ENCODE measurements at regions not wholly inside any gene's neighbourhood (a gene's known extent, or its start where the extent isn't known, plus 50 kb on each side); places are given as distances from the start of the nearest gene placed in this dataset.

DNA sequence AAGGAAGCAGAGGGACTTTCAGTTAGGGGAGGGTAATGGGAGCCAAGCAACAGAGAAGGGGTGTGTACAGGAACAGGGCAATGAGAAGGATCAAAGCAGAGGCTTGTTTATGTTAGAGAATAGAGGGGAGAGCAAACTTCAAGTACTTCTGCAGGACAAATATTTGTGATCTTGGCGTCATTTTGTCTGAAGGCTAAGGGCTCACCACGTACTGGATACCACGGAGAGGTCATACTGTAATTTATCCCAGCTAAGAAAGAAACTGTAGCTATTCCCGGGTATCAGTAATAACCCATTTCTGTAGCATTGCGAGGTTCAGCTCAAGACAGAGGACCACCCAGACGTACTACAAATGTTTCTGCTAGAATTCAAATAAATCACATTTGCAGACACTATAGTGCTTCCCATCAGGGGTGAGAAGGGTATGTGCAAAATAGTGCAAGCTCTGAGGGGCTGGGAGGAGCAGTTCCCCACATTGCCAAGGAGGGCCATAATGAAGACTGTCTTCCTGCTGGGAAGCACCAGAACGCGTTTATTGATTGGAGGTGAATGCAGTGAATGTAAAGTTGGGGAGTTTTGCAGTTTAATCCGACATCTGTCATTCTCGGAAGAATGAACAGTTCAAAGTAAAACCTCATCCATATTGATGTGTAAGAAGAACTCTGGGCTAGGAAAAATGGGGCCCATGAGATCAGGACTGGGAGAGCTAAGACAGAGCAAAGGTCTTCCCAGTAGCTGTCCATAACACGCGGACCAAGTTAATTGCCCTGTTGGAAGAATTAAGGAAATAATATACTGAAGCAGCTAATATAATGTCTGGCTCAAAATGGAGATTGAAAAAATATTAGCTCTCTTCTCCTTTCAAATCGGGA, 136.9 kb downstream of the RWDD3 start:
- no peak for DNase-seq (ENCODE audit: low read depth, low spot score)

- DNase-seq (ENCODE audit: low read depth, low spot score) = no peak
Measured at GRCh38 chr1:95371666-95372282, 137.8 kb downstream of the RWDD3 start.

DNA sequence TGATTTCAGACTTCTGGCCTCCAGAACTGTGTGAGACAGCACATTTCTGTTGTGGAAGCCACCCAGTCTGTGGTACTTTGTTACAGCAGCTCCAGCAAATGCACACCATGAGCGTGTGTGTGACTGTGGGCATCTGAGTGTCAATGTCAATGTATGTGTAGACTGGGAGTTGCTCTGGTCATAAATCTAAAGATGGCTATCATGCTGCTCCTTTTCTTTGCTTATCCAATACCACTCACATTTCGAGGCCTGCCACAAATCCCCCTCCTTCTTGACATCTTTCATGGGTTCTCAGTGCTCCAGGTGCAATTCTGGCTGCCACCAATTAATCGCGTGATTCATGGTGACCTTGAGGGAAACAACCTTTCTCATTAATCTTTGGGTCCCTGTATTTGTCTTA, 141.2 kb downstream of the RWDD3 start:
- no peak for DNase-seq (ENCODE audit: low read depth, low spot score)

DNA sequence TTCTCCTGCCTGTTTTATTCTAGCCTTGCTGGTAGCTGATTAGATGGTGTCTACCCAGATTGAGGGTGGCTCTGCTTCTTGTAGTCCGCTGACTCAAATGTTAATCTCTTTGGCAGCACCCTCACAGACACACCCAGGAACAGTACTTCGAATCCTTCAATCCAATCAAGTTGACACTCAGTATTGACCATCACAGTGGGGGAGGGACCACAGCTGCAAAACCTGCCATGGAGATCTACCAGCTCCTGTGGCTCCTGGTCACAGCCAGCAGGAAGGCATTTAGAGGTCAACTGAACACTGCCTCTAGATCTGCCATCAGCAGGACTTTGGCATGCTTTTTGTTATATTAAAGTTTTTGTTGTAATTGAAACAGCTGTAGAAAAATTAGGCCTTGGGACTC, 146.9 kb downstream of the RWDD3 start:
- no peak for DNase-seq (ENCODE audit: low read depth, low spot score)

DNA sequence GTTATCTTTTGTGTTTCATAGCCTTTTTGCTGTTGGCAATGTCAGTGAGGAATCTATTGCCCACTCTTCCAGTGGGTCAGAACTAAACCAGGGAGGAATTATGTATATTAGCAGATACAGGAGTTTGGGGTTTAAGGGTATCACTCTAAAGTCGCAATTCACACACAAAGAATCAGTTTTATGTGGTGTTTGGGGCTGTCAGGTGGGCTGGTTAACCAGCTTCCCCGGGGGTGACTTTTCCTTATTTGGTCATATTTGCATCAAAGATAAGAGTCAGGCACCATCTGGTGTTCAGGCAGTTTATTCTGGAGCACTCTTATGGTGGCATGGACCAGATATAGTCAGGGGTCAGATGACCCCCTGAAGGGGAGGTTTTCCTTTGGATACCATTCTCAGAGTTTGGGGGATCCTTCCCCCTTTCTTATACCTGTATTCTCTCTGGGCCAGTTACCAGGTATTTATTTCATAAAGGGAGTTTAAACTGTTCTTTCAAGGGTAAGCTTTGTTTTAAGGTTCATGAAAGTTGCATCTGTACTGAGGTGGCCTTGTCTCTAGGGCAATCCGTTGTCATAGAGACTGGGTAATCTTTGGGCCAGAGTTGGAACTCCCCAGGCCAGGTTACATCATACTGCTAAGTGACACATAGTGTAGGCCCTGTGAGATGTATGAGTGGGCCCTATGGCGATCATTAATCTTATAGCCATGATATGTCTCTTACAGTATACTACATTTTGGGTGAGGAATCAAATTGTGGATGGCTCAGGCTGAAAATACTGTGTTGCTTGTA, 148.2 kb downstream of the RWDD3 start:
- DNase-seq (ENCODE audit: low read depth, low spot score) = no peak

- no peak for DNase-seq (ENCODE audit: low read depth, low spot score)
Measured at GRCh38 chr1:95383111-95383510, 149.1 kb downstream of the RWDD3 start.

GRCh38 chr1:95384567-95384966, 150.6 kb downstream of the RWDD3 start:
- no peak for DNase-seq (ENCODE audit: low read depth, low spot score)

DNA sequence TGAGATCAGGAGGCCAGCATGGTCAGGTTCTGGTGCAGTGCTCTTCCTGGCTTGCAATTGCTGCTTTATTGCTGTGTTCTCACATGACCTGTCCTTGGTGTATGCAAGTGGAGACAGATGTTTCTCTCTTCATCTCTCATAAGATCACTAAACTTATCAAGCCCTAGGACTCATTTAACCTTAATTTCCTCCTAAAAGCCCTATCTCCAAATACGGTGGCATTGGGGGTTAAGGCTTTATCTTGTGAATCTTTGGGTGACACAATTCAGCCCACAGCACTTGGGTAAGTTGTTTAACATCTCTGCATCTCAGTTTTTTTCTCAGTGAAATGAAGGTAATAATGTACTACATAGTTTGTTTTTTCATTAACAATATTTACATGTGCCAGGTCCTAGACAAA, 152.4 kb downstream of the RWDD3 start:
- no peak for DNase-seq (ENCODE audit: low read depth, low spot score)

DNA sequence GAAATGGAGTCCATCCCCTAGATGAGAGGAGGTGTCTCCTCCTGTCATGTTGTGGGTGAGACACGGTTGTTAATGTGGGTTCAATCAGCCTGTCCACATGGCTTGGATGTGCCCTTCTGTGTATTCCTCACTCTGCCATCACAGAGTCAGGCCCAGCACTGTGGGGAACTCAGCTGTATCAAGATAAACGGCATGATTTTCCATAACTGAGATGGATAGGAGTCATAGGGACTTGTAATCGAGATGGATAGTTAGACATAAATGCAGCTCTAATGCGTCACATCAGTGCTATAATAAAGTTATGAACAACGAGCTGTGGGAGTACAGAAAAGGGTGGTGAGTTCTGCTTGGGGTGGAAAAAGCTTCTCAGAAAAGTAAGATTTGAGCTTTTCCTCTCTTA, 152.9 kb downstream of the RWDD3 start:
- no peak for DNase-seq (ENCODE audit: low read depth, low spot score)

DNA sequence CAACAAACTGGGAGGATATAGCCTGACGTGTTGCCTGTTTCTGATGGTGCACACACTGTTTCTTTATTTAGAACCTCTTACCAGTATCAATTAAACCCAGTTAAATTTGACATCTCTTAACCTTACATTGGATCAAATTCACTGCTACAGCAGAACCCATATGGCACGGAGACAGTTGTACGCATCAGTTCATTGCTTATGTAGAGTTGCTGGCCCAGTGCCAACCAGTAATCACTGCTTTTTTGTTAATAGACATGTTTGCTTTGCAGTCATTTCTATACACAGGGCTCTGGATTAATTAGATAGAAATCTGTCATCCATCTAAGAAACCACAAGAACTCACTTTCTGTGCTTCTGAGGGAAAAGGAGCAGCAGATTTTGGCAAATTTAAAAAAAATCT, 154.0 kb downstream of the RWDD3 start:
- DNase-seq (ENCODE audit: low read depth, low spot score) = no peak

DNA sequence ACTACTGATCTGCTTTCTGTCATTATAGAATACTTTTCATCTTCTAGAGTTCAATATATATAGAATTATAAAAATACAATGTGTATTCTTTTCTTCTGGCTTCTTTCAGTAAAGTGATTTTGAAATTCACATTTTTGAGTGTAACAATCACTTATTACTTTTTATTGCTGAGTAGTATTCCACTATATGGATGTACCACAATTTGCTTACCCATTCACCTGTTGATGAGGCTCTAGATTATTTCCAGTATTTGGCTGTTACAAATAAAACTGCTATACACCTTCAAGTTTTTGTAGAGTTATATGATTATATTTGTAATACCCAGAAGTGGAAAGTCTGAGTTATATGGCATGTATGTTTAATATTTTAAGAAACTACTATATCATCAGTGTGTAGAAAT, 159.4 kb downstream of the RWDD3 start:
- no peak for DNase-seq (ENCODE audit: low read depth, low spot score)

DNA sequence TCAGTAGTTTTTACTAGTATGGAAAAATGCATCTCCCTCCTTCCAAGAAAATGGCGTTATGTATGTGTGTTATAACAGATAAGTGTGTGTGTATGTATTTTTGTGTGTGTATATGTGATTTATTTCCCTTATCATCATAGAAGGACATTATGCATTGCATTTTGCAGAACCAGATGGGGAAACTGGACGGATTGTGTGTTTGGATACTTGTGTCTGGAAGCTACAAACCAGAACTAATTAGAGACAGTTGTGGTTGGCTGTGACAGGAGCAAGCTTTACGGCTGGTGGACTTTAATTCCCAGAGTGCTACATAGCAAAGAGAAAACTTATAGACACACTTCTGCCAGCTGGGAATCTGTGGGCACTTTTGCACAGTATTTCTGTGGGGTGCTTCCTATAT, 162.5 kb downstream of the RWDD3 start:
- DNase-seq (ENCODE audit: low read depth, low spot score) = no peak

- DNase-seq (ENCODE audit: low read depth, low spot score) = no peak
Measured at GRCh38 chr1:95402780-95403179, 168.8 kb downstream of the RWDD3 start.

GRCh38 chr1:95406279-95406678, 172.3 kb downstream of the RWDD3 start:
- no peak for DNase-seq (ENCODE audit: low read depth, low spot score)

DNA sequence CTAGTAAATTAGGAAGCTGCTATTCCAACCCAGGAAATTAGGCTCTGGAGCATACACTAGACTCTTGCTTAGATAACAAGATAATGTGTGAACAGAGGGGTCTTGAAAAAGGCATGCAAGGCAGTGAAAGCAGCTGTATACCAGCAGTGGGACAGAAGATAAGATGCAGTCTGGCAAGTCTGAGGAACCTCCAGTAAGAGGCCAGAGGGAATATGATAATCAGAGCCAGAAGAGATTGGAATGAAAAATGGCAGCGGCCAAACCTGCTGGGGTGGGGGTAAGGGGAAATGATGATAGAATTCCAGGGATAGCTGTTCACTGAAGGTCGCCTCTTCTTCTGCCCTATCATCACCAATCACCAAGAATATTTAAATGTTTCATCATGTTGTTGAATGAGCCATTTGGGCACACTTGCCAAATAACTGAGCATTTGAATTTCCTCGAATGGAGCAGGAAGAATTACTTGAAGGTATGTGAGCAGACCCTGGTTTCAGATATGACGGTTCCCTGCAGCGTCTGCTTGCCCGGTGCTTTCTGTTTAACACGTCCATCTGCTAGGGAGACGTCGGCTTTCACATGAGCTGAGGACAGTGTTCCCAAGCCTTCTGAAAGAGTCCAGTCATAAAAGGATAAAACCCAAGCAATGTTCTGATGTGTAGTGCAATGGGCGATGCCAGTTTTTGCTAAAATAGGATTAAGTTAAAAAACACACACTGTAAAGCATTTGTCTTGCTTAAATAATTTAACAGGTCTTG, 173.3 kb downstream of the RWDD3 start:
- DNase-seq (ENCODE audit: low read depth, low spot score) = no peak

GRCh38 chr1:95407886-95408291, 173.9 kb downstream of the RWDD3 start:
- no peak for DNase-seq (ENCODE audit: low read depth, low spot score)

DNA sequence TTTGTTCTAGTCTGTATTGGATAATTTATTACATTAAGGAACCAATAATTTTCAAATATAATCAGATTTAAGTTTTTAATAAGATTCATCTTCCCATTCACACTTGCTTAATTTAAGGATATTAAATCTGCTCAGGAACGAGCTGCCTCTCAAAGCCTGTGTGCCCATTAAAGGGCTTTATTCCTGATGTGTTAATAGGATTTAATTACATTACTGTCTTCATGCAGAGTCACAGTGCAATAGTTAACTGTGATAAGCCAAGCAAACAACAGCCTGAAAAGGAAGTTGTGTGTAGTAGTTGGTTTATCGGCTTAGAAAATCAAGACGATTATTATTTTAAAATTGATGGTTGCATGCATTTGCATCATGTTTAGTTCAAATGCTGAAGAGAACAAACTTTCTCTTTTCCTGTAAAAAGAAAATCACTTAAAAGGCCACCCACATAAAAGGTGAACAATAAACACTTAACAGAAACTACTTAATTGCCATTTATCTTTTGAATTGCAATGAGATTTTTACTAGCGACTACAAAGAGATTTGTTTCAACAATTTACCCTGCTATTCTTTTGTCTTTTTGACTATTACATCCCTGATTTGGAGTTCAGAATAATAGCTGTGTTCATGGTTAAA, 174.6 kb downstream of the RWDD3 start:
- DNase-seq (ENCODE audit: low read depth, low spot score) = no peak

DNA sequence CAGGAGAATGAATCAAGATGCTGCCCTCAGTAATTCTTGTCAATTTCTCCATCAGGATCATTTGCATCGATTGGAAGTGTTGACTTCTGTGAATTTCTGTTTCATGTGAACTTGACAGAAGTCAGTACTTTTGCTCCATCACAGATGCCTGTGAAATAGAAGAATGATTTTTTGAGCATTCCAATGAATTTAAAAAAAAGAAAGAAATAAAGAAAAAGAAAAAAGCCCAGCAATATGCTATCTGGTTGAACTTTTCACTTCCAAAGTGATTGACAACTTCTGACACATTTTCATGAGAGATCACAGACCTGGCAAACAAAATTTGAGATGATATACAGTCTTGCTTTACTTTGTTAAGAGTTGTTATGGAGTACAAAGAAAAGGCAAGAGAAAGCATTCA, 175.3 kb downstream of the RWDD3 start:
- DNase-seq (ENCODE audit: low read depth, low spot score) = no peak

- DNase-seq (ENCODE audit: low read depth, low spot score) = no peak
Measured at GRCh38 chr1:95409901-95410300, 175.9 kb downstream of the RWDD3 start.

GRCh38 chr1:95415146-95415545, 181.1 kb downstream of the RWDD3 start:
- no peak for DNase-seq (ENCODE audit: low read depth, low spot score)

DNA sequence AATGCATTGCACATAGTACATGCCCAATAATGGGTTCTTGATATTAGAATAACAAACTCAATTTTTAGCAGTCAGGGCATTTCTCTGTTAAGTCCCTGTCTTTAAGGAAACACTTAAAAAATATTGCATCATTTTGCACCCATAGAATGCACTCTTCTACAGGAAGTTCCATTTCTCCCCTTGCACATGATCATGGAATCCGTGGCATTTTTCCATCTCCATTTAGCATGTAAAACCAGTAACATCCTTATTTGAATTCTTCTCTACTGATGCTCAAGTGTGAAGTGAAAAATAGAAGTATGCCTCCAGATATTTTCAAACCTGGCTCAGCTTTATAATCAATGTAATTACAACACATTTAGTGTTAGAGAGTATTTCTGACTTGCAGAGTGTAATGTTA, 192.8 kb downstream of the RWDD3 start:
- no peak for DNase-seq (ENCODE audit: low read depth, low spot score)

Measured in smooth muscle cell of the brain vasculature (primary cell).